GM19395 (cell line): ENCODE measurements at regions not wholly inside any gene's neighbourhood (a gene's known extent, or its start where the extent isn't known, plus 50 kb on each side); places are given as distances from the start of the nearest gene placed in this dataset.

Experiments
- ATAC-seq: cut with Tn5 transposase; IDR thresholded peaks from one replicate; pipeline ENCODE4 v1.9.1; 2021; ENCODE audit warnings: mild to moderate bottlenecking, moderate library complexity; ENCODE audit not compliant: unreplicated experiment

DNA sequence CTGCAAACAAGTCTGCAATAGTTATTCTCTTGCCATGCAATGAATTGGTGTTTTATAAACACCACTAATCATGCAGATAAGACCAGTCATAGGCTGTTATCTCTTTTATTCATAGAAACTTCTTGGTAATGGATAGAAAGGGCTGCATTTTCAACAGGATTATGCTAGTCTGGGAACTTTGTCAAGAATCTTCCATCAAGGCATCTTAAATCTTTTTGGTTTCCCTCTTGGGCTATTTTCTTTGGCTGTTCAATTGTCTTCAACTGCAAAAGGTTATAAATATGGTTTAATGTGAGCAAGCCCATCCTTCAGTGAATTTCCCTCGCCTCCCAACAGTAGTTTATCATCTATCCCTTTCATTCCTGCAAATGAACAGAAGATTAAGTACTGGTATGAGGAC is 59.0 kb upstream of the MINAR1 start:
- no peak for ATAC-seq

DNA sequence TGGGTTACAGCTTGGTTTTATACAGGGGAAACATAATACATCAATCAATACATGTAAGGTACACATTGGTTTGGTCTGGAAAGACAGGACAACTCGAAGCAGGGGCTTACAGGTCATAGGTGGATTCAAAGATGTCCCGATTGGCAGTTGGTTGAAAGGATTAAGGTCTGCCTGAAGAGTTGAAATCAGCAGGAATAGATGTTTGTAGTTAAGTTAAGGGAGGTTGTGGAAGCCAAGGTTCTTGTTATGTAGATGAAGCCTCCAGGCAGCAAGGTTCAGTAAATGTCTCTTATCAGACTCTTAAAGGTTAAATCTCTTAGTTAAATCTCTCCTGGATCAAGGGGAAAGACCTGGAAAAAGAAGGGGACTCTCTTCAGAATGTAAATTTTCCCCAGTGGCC is 58.4 kb upstream of the MINAR1 start:
- ATAC-seq = no peak

- ATAC-seq = no peak
Observed at GRCh38 chr15:79376383-79376782, 55.8 kb upstream of the MINAR1 start.

- ATAC-seq = no peak
Observed at GRCh38 chr15:79378394-79379109, 53.6 kb upstream of the MINAR1 start.

- peak; percentile 77 for ATAC-seq
Observed at GRCh38 chr15:79380755-79381497, 51.2 kb upstream of the MINAR1 start.

DNA sequence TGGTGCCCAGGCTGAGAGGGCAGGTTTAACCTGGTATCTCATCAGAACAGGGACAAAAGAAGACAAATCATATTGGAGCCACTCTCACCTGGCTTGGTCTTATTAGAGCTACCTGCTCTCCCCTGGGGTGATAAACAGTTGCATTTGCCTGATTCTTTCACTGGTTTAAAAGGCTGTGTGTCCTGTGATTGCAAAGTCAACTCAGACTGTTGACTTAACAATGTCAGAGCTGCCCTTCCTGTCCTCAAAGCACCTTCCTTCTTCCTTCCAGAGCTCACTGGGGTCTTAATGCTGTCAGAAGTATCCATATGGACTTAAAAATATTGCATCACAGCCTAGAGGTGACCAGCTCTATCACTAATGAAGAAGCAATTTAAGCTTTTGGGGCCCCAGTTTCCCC is 50.5 kb upstream of the MINAR1 start:
- no peak for ATAC-seq
